ENCODE measurements at regions not wholly inside any gene's neighbourhood (a gene's known extent, or its start where the extent isn't known, plus 50 kb on each side); places are given as distances from the start of the nearest gene placed in this dataset.
A peak's percentile ranks its signal among the peaks of the same experiment; 100 is the strongest.

DNA sequence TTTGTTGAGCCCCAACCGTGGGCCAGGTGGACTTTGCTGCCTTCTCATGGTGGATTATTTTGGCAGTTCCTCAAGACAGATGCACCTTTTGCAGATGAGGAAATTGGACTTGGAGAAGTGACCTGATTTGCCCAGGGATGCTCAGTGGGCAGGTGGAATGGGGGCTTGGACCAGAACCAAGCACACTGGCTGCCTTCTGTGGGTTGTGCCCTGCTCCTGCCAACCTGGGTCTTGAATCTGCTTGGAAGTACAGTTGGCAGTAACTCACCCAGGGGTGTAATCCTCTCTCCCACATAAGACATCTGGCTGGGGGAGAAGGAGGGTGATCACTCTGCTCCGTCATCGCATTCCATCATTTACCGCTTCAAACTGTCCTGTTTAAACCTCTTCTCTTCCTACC, 110.5 kb upstream of the GPR26 start:
- in situ Hi-C loops (cut with HindIII; ENCODE audit: low sequenced_read_pairs): no loop called here
- no peak for DNase-seq (ENCODE audit: low read depth)
- TF ChIP-seq, protein P1, sequence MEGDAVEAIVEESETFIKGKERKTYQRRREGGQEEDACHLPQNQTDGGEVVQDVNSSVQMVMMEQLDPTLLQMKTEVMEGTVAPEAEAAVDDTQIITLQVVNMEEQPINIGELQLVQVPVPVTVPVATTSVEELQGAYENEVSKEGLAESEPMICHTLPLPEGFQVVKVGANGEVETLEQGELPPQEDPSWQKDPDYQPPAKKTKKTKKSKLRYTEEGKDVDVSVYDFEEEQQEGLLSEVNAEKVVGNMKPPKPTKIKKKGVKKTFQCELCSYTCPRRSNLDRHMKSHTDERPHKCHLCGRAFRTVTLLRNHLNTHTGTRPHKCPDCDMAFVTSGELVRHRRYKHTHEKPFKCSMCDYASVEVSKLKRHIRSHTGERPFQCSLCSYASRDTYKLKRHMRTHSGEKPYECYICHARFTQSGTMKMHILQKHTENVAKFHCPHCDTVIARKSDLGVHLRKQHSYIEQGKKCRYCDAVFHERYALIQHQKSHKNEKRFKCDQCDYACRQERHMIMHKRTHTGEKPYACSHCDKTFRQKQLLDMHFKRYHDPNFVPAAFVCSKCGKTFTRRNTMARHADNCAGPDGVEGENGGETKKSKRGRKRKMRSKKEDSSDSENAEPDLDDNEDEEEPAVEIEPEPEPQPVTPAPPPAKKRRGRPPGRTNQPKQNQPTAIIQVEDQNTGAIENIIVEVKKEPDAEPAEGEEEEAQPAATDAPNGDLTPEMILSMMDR (IDR thresholded peaks at IDR 0.05; ENCODE audit: low read depth, low read length, missing control alignments): no peak

GRCh38 chr10:123556049-123556448, 110.1 kb upstream of the GPR26 start:
- TF ChIP-seq, protein P1 (IDR thresholded peaks at IDR 0.05; ENCODE audit: low read depth, low read length, missing control alignments): no peak
- in situ Hi-C loops (cut with HindIII; ENCODE audit: low sequenced_read_pairs): no loop called here
- no peak overlapping the region for H3K4me3 ChIP-seq (ENCODE audit: low read depth, low read length)
- no peak for DNase-seq (ENCODE audit: low read depth)

More for the DNA sequence above, 110.5 kb upstream of the GPR26 start:
- no peak overlapping the region for H3K4me3 ChIP-seq (ENCODE audit: low read depth, low read length)

DNA sequence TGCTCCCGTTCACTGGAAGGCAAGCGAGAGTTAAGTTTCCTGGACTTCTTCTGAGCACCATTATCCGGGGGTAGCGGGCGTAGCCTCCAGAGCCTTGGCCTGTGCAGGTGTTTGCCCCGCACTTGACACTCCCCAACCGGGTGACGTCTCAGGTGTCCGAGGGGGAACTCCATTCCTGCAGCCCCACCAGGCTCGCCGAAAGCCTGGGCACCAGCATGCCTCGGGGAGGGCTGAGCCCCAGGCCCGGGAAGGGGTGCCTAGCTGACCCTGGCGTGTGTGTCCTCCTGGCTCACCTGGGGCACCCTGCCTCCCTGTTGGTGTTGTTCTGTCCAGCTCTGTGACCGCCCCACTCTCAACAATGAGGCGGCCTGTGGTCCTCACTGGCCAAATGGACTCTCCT, 109.4 kb upstream of the GPR26 start:
- TF ChIP-seq, protein P1 (IDR thresholded peaks at IDR 0.05; ENCODE audit: low read depth, low read length, missing control alignments): no peak
- no peak for DNase-seq (ENCODE audit: low read depth)
- no peak overlapping the region for H3K4me3 ChIP-seq (ENCODE audit: low read depth, low read length)
- in situ Hi-C loops (cut with HindIII; ENCODE audit: low sequenced_read_pairs): no loop called here

DNA sequence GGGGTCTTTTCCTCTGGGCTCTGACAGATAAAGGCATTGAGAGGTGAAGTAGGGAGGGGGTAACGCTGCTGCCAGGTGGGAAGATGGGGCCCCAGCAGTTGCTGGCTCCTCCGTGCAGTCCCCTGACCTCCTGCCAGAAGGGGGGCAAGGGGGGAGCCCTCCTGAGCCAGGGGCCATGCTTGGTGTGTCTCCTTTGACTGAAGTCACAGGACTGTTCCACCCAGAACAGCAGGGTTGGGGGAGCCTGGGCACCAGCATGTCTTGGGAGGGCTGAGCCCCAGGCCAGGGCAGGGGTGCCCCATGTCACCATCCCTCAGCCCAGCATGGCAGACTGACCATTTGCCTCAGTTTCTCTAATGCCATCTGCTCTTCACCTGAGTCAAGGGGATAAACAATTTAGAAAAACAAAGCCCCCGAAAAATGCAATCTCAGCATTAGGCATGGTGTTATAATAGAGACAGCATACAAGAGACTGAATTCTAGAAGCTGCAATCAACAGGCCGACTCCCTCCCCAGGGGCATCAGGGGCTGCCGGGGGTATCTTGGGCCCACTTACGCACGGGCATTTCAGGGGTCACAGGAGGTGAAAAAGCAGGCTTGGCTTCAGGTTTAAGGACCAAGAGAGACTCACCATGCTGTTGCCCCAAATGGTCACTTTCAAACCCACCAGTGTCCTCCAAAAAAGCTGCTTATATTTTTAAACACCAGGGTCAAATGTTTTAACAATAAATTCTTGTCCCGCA, 108.6 kb upstream of the GPR26 start:
- DNase-seq (ENCODE audit: low read depth): no peak
- TF ChIP-seq, protein P1 (IDR thresholded peaks at IDR 0.05; ENCODE audit: low read depth, low read length, missing control alignments): no peak
- H3K4me3 ChIP-seq (ENCODE audit: low read depth, low read length): no peak overlapping the region
- in situ Hi-C loops (cut with HindIII; ENCODE audit: low sequenced_read_pairs): no loop called here

DNA sequence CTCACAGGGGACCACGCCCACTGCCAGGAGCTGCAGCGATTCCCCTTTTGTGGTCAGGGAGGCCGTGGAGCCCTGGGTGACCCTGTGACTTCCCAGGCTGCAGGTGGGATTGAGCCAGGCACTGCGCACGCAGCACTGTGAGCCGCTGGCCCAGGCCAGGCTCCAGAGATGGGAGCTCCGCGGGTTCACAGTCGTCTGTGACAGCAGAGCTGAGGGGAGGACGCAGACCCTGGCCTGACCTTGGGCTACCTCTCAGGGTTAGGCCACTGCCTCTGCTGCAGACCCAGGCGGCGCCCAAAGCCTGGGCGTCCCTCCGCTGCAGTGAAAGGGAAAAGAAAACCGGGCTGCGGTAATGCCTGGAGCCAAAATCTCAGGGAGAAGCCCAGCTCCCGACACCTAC, 107.5 kb upstream of the GPR26 start:
- TF ChIP-seq, protein P1 (IDR thresholded peaks at IDR 0.05; ENCODE audit: low read depth, low read length, missing control alignments): no peak

GRCh38 chr10:123559066-123559822, 106.9 kb upstream of the GPR26 start:
- no peak overlapping the region for H3K4me3 ChIP-seq (ENCODE audit: low read depth, low read length)
- peak; percentile 16 for DNase-seq (ENCODE audit: low read depth)
- in situ Hi-C loops (cut with HindIII; ENCODE audit: low sequenced_read_pairs): no loop called here
- TF ChIP-seq, protein P1 (IDR thresholded peaks at IDR 0.05; ENCODE audit: low read depth, low read length, missing control alignments): peak; percentile 94

More for the DNA sequence above, 107.5 kb upstream of the GPR26 start:
- in situ Hi-C loops (cut with HindIII; ENCODE audit: low sequenced_read_pairs): no loop called here
- no peak overlapping the region for H3K4me3 ChIP-seq (ENCODE audit: low read depth, low read length)
- DNase-seq (ENCODE audit: low read depth): no peak

Data from astrocyte of the cerebellum (primary cell).